HepG2 (cell line): ENCODE measurements at regions not wholly inside any gene's neighbourhood (a gene's known extent, or its start where the extent isn't known, plus 50 kb on each side); places are given as distances from the start of the nearest gene placed in this dataset.
"Not testable (repeated sequence)": the region's sequence is repeated elsewhere in the genome, so short reads cannot be mapped to it uniquely, and the experiment has no call there.

Experiments
- ATAC-seq: fragments of 200-7000 bp; cut with Tn5 transposase; 3 replicates; pipeline ENCODE4 v1.9.1; 2020; ENCODE audit warnings: mild to moderate bottlenecking, moderate library complexity
- BruUV-seq: library from RNA; stranded (reverse); fragments of 400-500 nt; replicated peaks from 2 replicates; lab custom pipeline; 2021; lab: Mats Ljungman, UMichigan
- CTCF ChIA-PET: fragments of 300-600 bp; formaldehyde crosslinking; extraction: SDS; loops from one replicate; lab custom pipeline; 2021; ENCODE audit warnings: low total read pairs, inconsistent platforms, low intra/inter-chr PET ratio; lab: Yijun Ruan, JAX
- POLR2A ChIA-PET: fragments of 350-600 bp; sonication (Branson Sonifier 250); formaldehyde crosslinking; loops from one replicate; lab custom pipeline; 2020; ENCODE audit warnings: antibody characterized with exemption, inconsistent platforms; lab: Yijun Ruan, JAX
- DNase-seq: peaks from one replicate; pipeline ENCODE4 v3.0.0-alpha.2; 2015; ENCODE audit warnings: low spot score
- FAIRE-seq: peaks from 3 replicates; lab custom pipeline; 2011; peaks lifted over from hg19 to GRCh38; lab: Jason Lieb, UNC
- H2AFZ ChIP-seq: one replicate; pipeline ENCODE4 v1.6.1; 2011; ENCODE audit warnings: low read length, inconsistent platforms
- H3K27ac ChIP-seq: fragments of 300-600 bp; 3 replicates; pipeline ENCODE4 v1.8.0; 2011; ENCODE audit warnings: mixed run types, mild to moderate bottlenecking, mixed read lengths, low read length, inconsistent platforms; ENCODE audit not compliant: insufficient read depth; ENCODE audit errors: extremely low read length
- H3K27me3 ChIP-seq, 2 experiments: fragments of 200-600 bp in 1 of 2; 2 replicates in 1 of 2; 3 replicates in 1 of 2; pipeline versions ENCODE4 v1.6.0 to v1.8.0; 2011; ENCODE audit warnings: low read length in 2 of 2, mild to moderate bottlenecking in 2 of 2, moderate library complexity in 2 of 2, inconsistent platforms in 1 of 2; ENCODE audit not compliant: insufficient read depth in 2 of 2, control insufficient read depth in 1 of 2
- H3K36me3 ChIP-seq, 2 experiments: fragments of 200-600 bp in 1 of 2; replicated peaks in 1 of 2; 2 replicates in 1 of 2; 3 replicates in 1 of 2; pipeline versions ENCODE4 v1.5.1 to v1.8.0; 2011; ENCODE audit warnings: low read length in 2 of 2, inconsistent platforms in 1 of 2; ENCODE audit not compliant: insufficient read depth in 2 of 2, control insufficient read depth in 1 of 2
- H3K4me1 ChIP-seq: 2 replicates; pipeline ENCODE4 v1.5.1; 2012; ENCODE audit warnings: low read length, inconsistent platforms; ENCODE audit not compliant: insufficient read depth
- H3K4me2 ChIP-seq: 2 replicates; pipeline ENCODE4 v1.6.0; 2011; ENCODE audit warnings: low read depth, low read length, inconsistent platforms
- H3K4me3 ChIP-seq, 3 experiments: fragments of 200-600 bp in 1 of 3; sonication (generic), shearing (Covaris generic) in 1 of 3; replicated peaks in 1 of 3; 2 replicates each; pipeline ENCODE4 v1.5.1; 2011 to 2016; ENCODE audit warnings: low read length in 3 of 3, inconsistent platforms in 2 of 3, low read depth in 2 of 3, mild to moderate bottlenecking in 2 of 3, control low read depth in 1 of 3, mixed read lengths in 1 of 3; ENCODE audit not compliant: insufficient read depth in 1 of 3
- H3K79me2 ChIP-seq: one replicate; pipeline ENCODE4 v1.6.1; 2011; ENCODE audit warnings: low read length, inconsistent platforms; ENCODE audit not compliant: insufficient read depth
- H3K9ac ChIP-seq: 2 replicates; pipeline ENCODE4 v1.6.0; 2011; ENCODE audit warnings: mild to moderate bottlenecking, low read depth, low read length, inconsistent platforms; ENCODE audit not compliant: insufficient read depth
- H3K9me3 ChIP-seq: 2 replicates; pipeline ENCODE4 v1.5.1; 2012; ENCODE audit warnings: mild to moderate bottlenecking, low read length
- H4K20me1 ChIP-seq: 2 replicates; pipeline ENCODE4 v1.6.0; 2011; ENCODE audit warnings: inconsistent platforms, mild to moderate bottlenecking, low read length, moderate library complexity; ENCODE audit not compliant: insufficient read depth
- ASH2L ChIP-seq: fragments of 300-600, 200-600 bp; sonication (generic); IDR thresholded peaks from 2 replicates; pipeline ENCODE4 v1.7.0; 2017; ENCODE audit warnings: low read depth, mild to moderate bottlenecking, moderate library complexity, mixed read lengths, low read length; ENCODE audit not compliant: insufficient read length
- FOSL2 ChIP-seq: sonication (generic); formaldehyde crosslinking; IDR thresholded peaks from 2 replicates; pipeline ENCODE4 v1.4.0; 2020; ENCODE audit warnings: missing genetic modification reagents
- FOXA3 ChIP-seq: IDR thresholded peaks from 2 replicates; pipeline ENCODE4 v1.6.1; 2016; ENCODE audit warnings: missing genetic modification reagents, missing compliant biosample characterization
- KAT7 ChIP-seq: IDR thresholded peaks from 2 replicates; pipeline ENCODE4 v1.6.1; 2018; ENCODE audit warnings: borderline replicate concordance, missing compliant biosample characterization
- KDM5A ChIP-seq: fragments of 200-600 bp; sonication (generic); IDR thresholded peaks from 2 replicates; pipeline ENCODE4 v1.7.0; 2018; ENCODE audit warnings: antibody characterized with exemption, mild to moderate bottlenecking, low read length, borderline replicate concordance
- PHF8 ChIP-seq: sonication (generic); formaldehyde crosslinking; IDR thresholded peaks from 2 replicates; pipeline ENCODE4 v1.5.0; 2020; ENCODE audit warnings: missing genetic modification reagents
- RBFOX2 ChIP-seq: fragments of 200-400 bp; formaldehyde crosslinking; IDR thresholded peaks from 2 replicates; pipeline ENCODE4 v1.6.1; 2017; ENCODE audit warnings: low read depth, mild to moderate bottlenecking, low read length
- RBM39 ChIP-seq: fragments of 200-400 bp; formaldehyde crosslinking; IDR thresholded peaks from one replicate; pipeline ENCODE4 v1.6.1; 2018; ENCODE audit warnings: antibody characterized with exemption, mild to moderate bottlenecking, low read depth, low read length; ENCODE audit not compliant: poor library complexity, severe bottlenecking
- TAF1 ChIP-seq: sonication (generic); formaldehyde crosslinking; IDR thresholded peaks from 2 replicates; pipeline ENCODE4 v1.4.0; 2020; ENCODE audit warnings: missing genetic modification reagents
- ZBTB14 ChIP-seq: sonication (generic); formaldehyde crosslinking; IDR thresholded peaks from 2 replicates; pipeline ENCODE4 v1.4.0; 2020; ENCODE audit warnings: missing genetic modification reagents
- ZNF503 ChIP-seq: sonication (generic); formaldehyde crosslinking; IDR thresholded peaks from 2 replicates; pipeline ENCODE4 v1.4.0; 2020; ENCODE audit warnings: missing genetic modification reagents
- WGBS: methylation state at CpG from one replicate; pipeline ENCODE4 v1.1.6; 2017; ENCODE audit warnings: low lambda C conversion rate; 5-methylcytosine and 5-hydroxymethylcytosine counted together
- in situ Hi-C: cut with HindIII; loops from 2 replicates; pipeline ENCODE4 v1.10.0; 2017; ENCODE audit warnings: low pct_unique_long_range_greater_than_20kb; ENCODE audit not compliant: extremely low pct_ligation_motif_present
- intact Hi-C: fragments of 100-400 bp; cut with micrococcal nuclease; formaldehyde crosslinking; loops from one replicate; pipeline ENCODE4 v1.10.0; 2022; ENCODE audit not compliant: unreplicated experiment
- TF ChIP-seq, protein P1 (sequence below): sonication (generic); formaldehyde crosslinking; IDR thresholded peaks from 2 replicates; pipeline ENCODE4 v1.4.0; 2020; ENCODE audit warnings: missing genetic modification reagents
- TF ChIP-seq, protein P2 (sequence below): IDR thresholded peaks from 2 replicates; pipeline ENCODE4 v1.4.0; 2020; ENCODE audit warnings: mild to moderate bottlenecking, missing genetic modification reagents

- intact Hi-C loops = loop anchor here (5.0 kb wide), 1 partner anchor 51 kb away; no protein-coding TSS in a partner anchor
- peak; percentile 58 for ATAC-seq
- FAIRE-seq, CTCF ChIA-PET, H4K20me1 ChIP-seq, BruUV-seq, H3K27me3 ChIP-seq, H3K9me3 ChIP-seq, H2AFZ ChIP-seq, POLR2A ChIA-PET, in situ Hi-C loops, DNase-seq, H3K36me3 ChIP-seq: not testable (repeated sequence)
- H3K4me1 ChIP-seq = peaks cover 50% of the 10 kb centered on the region
- 2% methylated on average over 20 of the region's 37 CpGs for whole genome bisulfite sequencing
- peak overlapping the region; percentile 68 to 75 (median 71) for H3K4me3 ChIP-seq
- H3K79me2 ChIP-seq = peaks cover 32% of the 10 kb centered on the region
- H3K9ac ChIP-seq = peak overlapping the region; percentile 79
- H3K27ac ChIP-seq = peak overlapping the region; percentile 66
- H3K4me2 ChIP-seq = peak overlapping the region; percentile 77
- TF ChIP-seq FOSL2 (CRISPR knock-in tag) = 0 out of 2 replicates have a peak, but pooled peaks have one; percentile 16
- TF ChIP-seq, protein P1, sequence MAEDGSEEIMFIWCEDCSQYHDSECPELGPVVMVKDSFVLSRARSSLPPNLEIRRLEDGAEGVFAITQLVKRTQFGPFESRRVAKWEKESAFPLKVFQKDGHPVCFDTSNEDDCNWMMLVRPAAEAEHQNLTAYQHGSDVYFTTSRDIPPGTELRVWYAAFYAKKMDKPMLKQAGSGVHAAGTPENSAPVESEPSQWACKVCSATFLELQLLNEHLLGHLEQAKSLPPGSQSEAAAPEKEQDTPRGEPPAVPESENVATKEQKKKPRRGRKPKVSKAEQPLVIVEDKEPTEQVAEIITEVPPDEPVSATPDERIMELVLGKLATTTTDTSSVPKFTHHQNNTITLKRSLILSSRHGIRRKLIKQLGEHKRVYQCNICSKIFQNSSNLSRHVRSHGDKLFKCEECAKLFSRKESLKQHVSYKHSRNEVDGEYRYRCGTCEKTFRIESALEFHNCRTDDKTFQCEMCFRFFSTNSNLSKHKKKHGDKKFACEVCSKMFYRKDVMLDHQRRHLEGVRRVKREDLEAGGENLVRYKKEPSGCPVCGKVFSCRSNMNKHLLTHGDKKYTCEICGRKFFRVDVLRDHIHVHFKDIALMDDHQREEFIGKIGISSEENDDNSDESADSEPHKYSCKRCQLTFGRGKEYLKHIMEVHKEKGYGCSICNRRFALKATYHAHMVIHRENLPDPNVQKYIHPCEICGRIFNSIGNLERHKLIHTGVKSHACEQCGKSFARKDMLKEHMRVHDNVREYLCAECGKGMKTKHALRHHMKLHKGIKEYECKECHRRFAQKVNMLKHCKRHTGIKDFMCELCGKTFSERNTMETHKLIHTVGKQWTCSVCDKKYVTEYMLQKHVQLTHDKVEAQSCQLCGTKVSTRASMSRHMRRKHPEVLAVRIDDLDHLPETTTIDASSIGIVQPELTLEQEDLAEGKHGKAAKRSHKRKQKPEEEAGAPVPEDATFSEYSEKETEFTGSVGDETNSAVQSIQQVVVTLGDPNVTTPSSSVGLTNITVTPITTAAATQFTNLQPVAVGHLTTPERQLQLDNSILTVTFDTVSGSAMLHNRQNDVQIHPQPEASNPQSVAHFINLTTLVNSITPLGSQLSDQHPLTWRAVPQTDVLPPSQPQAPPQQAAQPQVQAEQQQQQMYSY = 0 out of 2 replicates have a peak, but pooled peaks have one; percentile 7
- 0 out of 2 replicates have a peak, but pooled peaks have one; percentile 7 for TF ChIP-seq TAF1
- peak; percentile 40 for TF ChIP-seq ASH2L
- TF ChIP-seq, protein P2, sequence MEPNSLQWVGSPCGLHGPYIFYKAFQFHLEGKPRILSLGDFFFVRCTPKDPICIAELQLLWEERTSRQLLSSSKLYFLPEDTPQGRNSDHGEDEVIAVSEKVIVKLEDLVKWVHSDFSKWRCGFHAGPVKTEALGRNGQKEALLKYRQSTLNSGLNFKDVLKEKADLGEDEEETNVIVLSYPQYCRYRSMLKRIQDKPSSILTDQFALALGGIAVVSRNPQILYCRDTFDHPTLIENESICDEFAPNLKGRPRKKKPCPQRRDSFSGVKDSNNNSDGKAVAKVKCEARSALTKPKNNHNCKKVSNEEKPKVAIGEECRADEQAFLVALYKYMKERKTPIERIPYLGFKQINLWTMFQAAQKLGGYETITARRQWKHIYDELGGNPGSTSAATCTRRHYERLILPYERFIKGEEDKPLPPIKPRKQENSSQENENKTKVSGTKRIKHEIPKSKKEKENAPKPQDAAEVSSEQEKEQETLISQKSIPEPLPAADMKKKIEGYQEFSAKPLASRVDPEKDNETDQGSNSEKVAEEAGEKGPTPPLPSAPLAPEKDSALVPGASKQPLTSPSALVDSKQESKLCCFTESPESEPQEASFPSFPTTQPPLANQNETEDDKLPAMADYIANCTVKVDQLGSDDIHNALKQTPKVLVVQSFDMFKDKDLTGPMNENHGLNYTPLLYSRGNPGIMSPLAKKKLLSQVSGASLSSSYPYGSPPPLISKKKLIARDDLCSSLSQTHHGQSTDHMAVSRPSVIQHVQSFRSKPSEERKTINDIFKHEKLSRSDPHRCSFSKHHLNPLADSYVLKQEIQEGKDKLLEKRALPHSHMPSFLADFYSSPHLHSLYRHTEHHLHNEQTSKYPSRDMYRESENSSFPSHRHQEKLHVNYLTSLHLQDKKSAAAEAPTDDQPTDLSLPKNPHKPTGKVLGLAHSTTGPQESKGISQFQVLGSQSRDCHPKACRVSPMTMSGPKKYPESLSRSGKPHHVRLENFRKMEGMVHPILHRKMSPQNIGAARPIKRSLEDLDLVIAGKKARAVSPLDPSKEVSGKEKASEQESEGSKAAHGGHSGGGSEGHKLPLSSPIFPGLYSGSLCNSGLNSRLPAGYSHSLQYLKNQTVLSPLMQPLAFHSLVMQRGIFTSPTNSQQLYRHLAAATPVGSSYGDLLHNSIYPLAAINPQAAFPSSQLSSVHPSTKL (CRISPR knock-in tag) = 0 out of 2 replicates have a peak, but pooled peaks have one; percentile 4
- TF ChIP-seq RBM39 = peak; percentile 20
- TF ChIP-seq ZNF503 (CRISPR knock-in tag) = 0 out of 2 replicates have a peak, but pooled peaks have one; percentile 39
- peak; percentile 54 for TF ChIP-seq PHF8 (CRISPR knock-in tag)
- 0 out of 2 replicates have a peak, but pooled peaks have one; percentile 5 for TF ChIP-seq KAT7
- TF ChIP-seq RBFOX2 = 0 out of 2 replicates have a peak, but pooled peaks have one; percentile 43
- TF ChIP-seq KDM5A = peak; percentile 13; the same call in 1 of the 2 replicates
- peak; percentile 89 for TF ChIP-seq ZBTB14 (CRISPR knock-in tag)
- TF ChIP-seq FOXA3 = 0 out of 2 replicates have a peak, but pooled peaks have one; percentile 7
Observed at GRCh38 chr2:242088044-242088443, 218.5 kb downstream of the RTP5 start.
